Naive B cell (primary cell): ENCODE measurements at regions not wholly inside any gene's neighbourhood (a gene's known extent, or its start where the extent isn't known, plus 50 kb on each side); places are given as distances from the start of the nearest gene placed in this dataset.
A peak's percentile ranks its signal among the peaks of the same experiment; 100 is the strongest.

Experiments used
- ATAC-seq, 2 donors: fragments of 150-1000 bp; cut with Tn5 transposase; 2 replicates each; pipeline ENCODE4 v1.10.0; 2021; ENCODE audit warnings: low read depth in 2 of 2, mild to moderate bottlenecking in 2 of 2, moderate library complexity in 2 of 2
- DNase-seq: peaks from one replicate; pipeline ENCODE4 v3.0.0; 2022
- H3K27ac Mint-ChIP-seq, 6 donors: one replicate each; pipeline ENCODE4 v1.8.0; 2020 to 2022; ENCODE audit warnings: mild to moderate bottlenecking in 6 of 6, mixed read lengths in 6 of 6, moderate library complexity in 5 of 6, inconsistent platforms in 2 of 6
- H3K27me3 Mint-ChIP-seq, 3 donors: one replicate each; pipeline ENCODE4 v1.8.0; 2021 to 2022; ENCODE audit warnings: mixed read lengths in 3 of 3, mild to moderate bottlenecking in 1 of 3
- H3K36me3 Mint-ChIP-seq, 2 donors: one replicate each; pipeline ENCODE4 v1.8.0; 2020 to 2022; ENCODE audit warnings: mixed read lengths in 2 of 2, inconsistent platforms in 1 of 2, mild to moderate bottlenecking in 1 of 2
- H3K4me1 Mint-ChIP-seq, 3 donors: one replicate each; pipeline ENCODE4 v1.8.0; 2020 to 2022; ENCODE audit warnings: mixed read lengths in 3 of 3, inconsistent platforms in 1 of 3, mild to moderate bottlenecking in 1 of 3, moderate library complexity in 1 of 3
- H3K4me3 Mint-ChIP-seq, 8 donors: one replicate each; pipeline ENCODE4 v1.8.0; 2020 to 2022; ENCODE audit warnings: mild to moderate bottlenecking in 8 of 8, mixed read lengths in 8 of 8, moderate library complexity in 8 of 8, inconsistent platforms in 2 of 8
- H3K9me3 Mint-ChIP-seq, 7 donors: one replicate each; pipeline ENCODE4 v1.8.0; 2020 to 2022; ENCODE audit warnings: mixed read lengths in 7 of 7, mild to moderate bottlenecking in 5 of 7, inconsistent platforms in 2 of 7, moderate library complexity in 1 of 7

DNA sequence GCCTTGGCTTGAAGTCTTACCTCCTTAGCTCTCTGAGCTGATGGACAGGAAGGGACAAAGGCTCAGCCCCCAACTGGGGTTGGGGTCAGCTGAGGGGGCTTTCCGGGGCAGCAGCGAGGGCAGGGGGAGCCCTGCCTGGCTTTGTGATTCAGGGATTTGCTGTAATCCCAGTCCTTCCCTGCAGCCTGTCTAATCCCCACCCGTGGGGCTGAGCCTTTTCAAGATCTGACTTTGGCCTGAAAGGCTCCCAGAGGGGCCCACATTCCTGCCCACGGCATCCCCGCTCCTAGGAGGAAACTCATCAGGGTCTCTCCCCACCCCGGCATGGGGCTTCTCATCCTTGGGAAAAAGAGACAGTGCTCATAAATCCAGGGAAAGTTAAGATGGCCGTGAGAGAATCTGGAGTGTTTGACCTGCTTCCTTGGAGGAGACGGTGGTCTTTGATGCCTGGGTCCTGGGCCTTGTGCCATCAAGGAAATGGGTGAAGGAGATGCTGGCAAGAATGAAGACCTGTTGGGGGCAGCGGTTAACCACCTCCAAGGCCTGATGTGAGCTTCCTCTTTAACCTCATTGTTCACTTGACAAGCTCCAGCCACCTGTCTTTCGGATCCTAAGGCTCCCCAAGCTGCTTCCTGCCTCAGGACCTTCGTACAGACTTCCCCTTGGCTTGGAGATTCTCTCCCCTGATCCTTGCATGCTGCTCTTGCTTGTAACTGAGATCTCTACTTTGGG lies 83.1 kb upstream of the WNT4 start:
- H3K36me3 Mint-ChIP-seq = peaks cover 0 to 7% of the 10 kb centered on the region in 2 donors

DNA sequence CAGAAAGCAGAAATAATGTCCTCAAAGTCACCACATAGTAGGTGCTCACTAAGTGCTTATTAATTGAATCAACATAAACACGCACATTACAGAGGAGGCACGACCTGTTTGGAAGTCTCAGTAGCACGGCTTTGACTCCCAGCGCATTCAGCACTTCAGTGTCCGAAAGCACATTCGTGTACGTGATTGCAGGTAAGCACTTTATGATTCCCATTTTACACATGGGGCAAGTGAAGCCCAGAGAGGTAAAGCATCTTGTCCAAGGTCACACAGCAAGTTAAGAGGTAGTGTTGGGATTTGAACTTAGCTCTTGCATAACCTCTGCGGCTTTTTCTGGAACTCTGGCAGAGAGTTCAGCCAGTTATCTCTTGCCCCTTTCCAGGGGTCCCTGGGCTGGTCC lies 85.2 kb upstream of the WNT4 start:
- Mint-ChIP-seq H3K4me1 (peaks cover 0 to 4% (median 0%) of the 10 kb centered on the region in 3 donors), H3K4me3 (no peak overlapping the region), H3K36me3 (peaks cover 0 to 7% of the 10 kb centered on the region in 2 donors), H3K27ac (no peak overlapping the region), H3K9me3 (peaks cover 0 to 9% (median 2%) of the 10 kb centered on the region in 7 donors), H3K27me3 (peaks cover 25 to 58% (median 46%) of the 10 kb centered on the region in 3 donors)
- ATAC-seq = no peak
- DNase-seq = no peak

More for the DNA sequence above, 83.1 kb upstream of the WNT4 start:
- DNase-seq (no peak), ATAC-seq (no peak)
- no peaks in the 10 kb centered on the region for H3K4me1 Mint-ChIP-seq
- H3K9me3 Mint-ChIP-seq = peaks cover 0 to 4% (median 2%) of the 10 kb centered on the region in 7 donors
- peaks cover 21 to 58% (median 57%) of the 10 kb centered on the region in 3 donors for H3K27me3 Mint-ChIP-seq
- H3K4me3 Mint-ChIP-seq = no peak overlapping the region
- no peak overlapping the region for H3K27ac Mint-ChIP-seq

DNA sequence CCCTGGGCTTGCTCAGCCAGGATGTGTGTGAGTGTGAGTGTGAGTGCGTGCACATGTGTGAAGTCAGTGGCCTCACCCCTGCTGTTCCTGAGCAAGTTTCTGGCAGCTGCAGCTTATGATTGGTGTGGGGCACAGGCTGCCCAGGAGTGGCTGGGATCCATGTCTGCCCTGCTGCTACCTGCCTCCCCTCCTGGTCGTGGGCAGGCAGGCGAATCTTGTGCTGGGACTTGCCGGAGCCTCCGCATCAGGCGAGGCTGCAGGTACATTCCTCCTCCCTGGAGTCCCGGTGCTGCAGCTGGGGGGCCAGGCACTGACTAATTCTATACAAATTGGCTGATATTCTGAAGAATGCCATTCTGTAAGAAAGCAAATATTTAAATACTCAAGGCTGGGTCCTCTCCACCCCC lies 85.6 kb upstream of the WNT4 start:
- Mint-ChIP-seq H3K27me3 (peaks cover 25 to 57% (median 44%) of the 10 kb centered on the region in 3 donors), H3K9me3 (peaks cover 0 to 9% (median 2%) of the 10 kb centered on the region in 7 donors), H3K4me1 (peaks cover 0 to 4% (median 0%) of the 10 kb centered on the region in 3 donors), H3K36me3 (peaks cover 0 to 7% of the 10 kb centered on the region in 2 donors), H3K4me3 (no peak overlapping the region), H3K27ac (no peak overlapping the region)
- ATAC-seq (no peak), DNase-seq (no peak)

DNA sequence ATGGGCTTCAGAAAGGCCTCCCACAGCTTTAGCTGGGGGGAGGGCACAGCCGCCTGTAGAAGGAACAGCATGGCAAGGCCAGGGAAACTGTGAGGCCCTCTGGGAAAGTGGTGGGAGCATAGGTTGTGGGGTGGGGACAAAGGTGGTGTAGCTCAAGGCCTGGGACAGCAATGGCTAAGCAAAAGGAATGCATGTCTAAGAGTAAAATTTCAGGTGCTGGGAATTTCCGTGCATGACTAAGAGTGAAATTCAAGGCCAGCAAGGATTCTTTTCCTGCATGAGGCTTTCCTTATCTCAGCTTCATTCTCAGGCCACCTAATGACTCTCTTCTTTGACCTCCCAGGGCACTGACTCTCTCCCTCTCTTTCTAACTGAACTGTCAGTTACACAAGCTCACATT lies 86.5 kb upstream of the WNT4 start:
- peaks cover 0 to 4% (median 0%) of the 10 kb centered on the region in 3 donors for H3K4me1 Mint-ChIP-seq
- H3K27me3 Mint-ChIP-seq = peaks cover 21 to 59% (median 44%) of the 10 kb centered on the region in 3 donors

DNA sequence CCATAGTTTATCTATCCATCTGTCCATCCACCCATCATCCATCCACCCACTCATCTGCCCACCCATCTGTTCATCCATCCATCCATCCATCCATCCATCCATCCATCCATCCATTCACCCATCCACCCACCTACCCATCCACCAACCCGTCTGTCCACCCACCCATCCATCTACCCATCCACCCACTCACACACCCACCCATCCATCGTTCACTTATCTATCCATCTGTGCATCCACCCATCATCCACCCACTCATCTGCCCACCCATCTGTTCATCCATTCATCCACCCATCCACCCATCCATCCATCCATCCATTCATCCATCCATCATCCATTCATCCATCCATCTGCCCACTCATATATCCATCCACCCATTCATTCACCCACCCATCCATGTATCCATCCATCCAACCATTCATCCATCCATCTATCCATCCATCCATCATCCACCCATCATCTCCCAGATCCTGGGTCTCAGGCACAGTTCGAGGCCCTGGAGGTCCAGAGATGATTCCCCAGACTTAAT lies 88.2 kb upstream of the WNT4 start:
- Mint-ChIP-seq H3K36me3 (no peaks in the 10 kb centered on the region), H3K27me3 (peaks cover 20 to 60% (median 45%) of the 10 kb centered on the region in 3 donors), H3K4me1 (peaks cover 0 to 4% (median 0%) of the 10 kb centered on the region in 3 donors), H3K9me3 (peaks cover 0 to 5% (median 0%) of the 10 kb centered on the region in 7 donors), H3K27ac (no peak overlapping the region), H3K4me3 (no peak overlapping the region)
- DNase-seq = no peak
- ATAC-seq = no peak

More for the DNA sequence above, 86.5 kb upstream of the WNT4 start:
- H3K36me3 Mint-ChIP-seq = peaks cover 0 to 7% of the 10 kb centered on the region in 2 donors
- H3K9me3 Mint-ChIP-seq = peaks cover 0 to 9% (median 0%) of the 10 kb centered on the region in 7 donors
- H3K4me3 Mint-ChIP-seq = no peak overlapping the region
- no peak for ATAC-seq
- no peak overlapping the region for H3K27ac Mint-ChIP-seq
- no peak for DNase-seq

DNA sequence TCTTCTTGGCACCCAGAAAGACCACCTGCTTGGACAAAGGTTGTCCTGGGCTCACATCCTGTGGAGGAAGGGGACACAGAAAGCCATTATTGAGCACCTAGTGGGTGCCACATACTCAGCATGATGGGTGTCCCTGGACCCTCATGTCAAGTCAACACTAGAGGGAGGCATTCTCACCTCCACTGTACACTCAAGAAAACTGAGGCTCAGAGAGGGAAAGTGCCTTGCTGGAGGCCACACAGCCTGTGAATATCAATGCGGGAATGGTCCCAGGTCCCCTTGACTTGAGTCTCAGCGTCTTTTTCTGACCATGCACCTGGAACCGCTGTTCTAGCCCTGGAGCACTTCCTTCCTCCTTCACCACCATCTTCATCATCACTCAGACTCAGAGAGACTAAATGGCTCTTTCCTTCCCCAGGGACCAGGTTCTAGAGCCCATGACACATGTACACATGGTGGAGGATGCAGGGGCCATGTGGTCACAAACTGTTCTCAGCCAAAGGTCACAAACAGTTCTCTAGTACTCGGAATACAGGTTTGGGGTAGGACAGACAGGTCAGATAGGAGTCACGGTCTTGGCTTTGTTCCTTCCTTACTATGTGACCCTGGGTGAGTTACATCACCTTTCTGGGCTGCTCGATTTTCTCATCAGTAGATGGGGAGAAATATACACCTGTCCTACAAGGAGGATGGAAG lies 89.2 kb upstream of the WNT4 start:
- Mint-ChIP-seq H3K36me3 (no peaks in the 10 kb centered on the region), H3K4me3 (peak overlapping the region in 1 of 8 donors; percentile 4), H3K9me3 (peaks cover 0 to 5% (median 0%) of the 10 kb centered on the region in 7 donors), H3K27me3 (peaks cover 20 to 65% (median 44%) of the 10 kb centered on the region in 3 donors), H3K4me1 (peaks cover 0 to 4% (median 0%) of the 10 kb centered on the region in 3 donors), H3K27ac (no peak overlapping the region)
- ATAC-seq = no peak
- no peak for DNase-seq

DNA sequence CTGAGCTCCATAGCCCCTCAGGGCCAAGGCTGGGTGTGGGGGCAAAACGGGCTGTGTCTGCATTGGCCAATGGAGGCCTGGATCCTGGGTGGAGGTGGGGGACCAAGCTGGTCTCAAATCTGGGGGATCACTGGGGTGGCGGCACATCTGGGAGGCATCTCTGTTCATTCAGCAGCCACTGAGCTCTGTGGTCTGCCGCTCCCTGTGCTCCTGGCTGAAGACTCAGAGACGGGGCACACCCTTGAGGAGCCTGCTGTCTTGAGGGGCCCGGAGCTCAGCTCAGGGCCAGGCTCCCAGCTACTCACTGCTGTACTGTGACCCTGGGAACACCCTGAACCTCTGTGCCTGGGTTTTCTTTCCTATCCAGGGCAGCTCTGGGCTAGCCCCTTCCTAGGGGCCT lies 90.3 kb upstream of the WNT4 start:
- Mint-ChIP-seq H3K27ac (no peak overlapping the region), H3K4me1 (peaks cover 0 to 4% (median 0%) of the 10 kb centered on the region in 3 donors), H3K27me3 (peaks cover 20 to 74% (median 49%) of the 10 kb centered on the region in 3 donors), H3K9me3 (peaks cover 0 to 5% (median 0%) of the 10 kb centered on the region in 7 donors), H3K4me3 (no peak overlapping the region), H3K36me3 (no peaks in the 10 kb centered on the region)
- DNase-seq (no peak), ATAC-seq (no peak)

DNA sequence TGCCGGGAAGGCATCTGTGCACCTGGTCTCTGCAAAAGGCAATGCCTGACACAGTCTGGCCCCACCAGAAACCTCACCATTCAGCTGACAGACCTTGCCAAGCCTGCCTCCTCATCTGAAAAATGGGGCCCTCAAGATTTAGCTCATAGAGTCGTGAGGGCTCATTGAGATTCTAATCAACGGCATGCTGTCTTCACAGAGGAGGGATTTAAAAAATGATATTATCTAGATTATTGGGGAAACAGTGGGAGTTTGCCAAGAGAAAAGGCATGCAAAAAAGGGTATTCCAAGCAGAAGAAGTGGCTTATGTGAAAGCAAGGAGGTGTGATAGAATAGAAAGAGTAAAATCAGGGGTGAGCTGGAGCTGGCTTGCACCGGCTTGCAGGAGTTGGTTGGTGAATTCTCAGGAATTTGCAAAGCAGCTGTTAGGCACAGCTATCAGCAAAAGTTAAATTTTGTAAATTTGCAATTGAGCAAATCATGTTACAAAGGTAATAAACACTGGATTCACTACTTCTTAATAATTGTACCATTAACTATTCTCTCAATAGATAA lies 91.7 kb upstream of the WNT4 start:
- Mint-ChIP-seq H3K36me3 (no peaks in the 10 kb centered on the region), H3K27me3 (peaks cover 18 to 79% (median 49%) of the 10 kb centered on the region in 3 donors), H3K4me1 (peaks cover 0 to 4% (median 0%) of the 10 kb centered on the region in 3 donors), H3K9me3 (peaks cover 0 to 5% (median 0%) of the 10 kb centered on the region in 7 donors), H3K4me3 (no peak overlapping the region), H3K27ac (peak overlapping the region in 1 of 6 donors; percentile 40)
- no peak for DNase-seq
- no peak for ATAC-seq

DNA sequence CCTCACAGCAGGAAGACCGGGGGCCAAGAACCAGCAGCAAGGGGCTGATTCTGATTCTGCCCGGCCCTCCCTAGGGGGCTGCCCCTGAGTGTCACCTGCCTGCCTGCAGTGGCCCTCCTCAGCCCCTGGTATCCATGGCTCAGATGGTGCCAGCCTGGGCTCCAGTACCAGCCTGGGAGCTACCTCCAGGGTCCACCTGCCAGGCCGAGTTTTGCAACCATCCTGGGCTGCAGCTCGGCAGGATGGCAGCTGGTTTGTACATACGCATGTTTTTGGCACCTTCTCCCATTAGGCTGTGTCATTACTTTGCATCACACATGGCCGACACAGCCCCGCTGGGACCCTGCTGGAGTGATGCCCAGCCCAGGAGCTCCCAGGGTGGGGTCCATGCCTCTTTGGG lies 93.3 kb upstream of the WNT4 start:
- no peak overlapping the region for H3K27ac Mint-ChIP-seq
- ATAC-seq (no peak), DNase-seq (no peak)
- H3K27me3 Mint-ChIP-seq = peaks cover 15 to 63% (median 33%) of the 10 kb centered on the region in 3 donors
- peaks cover 0 to 3% (median 0%) of the 10 kb centered on the region in 7 donors for H3K9me3 Mint-ChIP-seq
- H3K4me1 Mint-ChIP-seq = peaks cover 0 to 3% (median 0%) of the 10 kb centered on the region in 3 donors
- no peak overlapping the region for H3K4me3 Mint-ChIP-seq
- no peaks in the 10 kb centered on the region for H3K36me3 Mint-ChIP-seq

DNA sequence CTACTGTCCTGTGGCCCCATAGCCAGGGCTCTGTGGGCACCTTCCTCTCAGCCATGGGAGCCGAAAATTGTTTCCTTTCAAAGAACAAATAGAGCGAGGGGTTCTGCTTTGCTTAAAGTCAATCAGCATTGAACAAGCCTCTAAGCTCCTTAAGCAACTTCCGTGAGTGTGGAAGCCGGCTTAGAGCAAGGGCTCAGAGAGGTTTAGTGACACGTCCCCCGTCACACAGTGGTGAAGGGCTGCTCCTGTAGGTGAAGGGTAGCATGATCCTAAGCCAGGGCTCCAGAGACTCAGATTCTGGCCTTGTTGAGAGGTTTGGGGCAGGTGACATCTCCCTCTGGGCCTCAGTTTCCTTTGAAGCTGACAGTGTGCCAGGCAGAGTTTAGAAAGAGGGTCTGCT lies 94.0 kb upstream of the WNT4 start:
- peaks cover 16 to 63% (median 29%) of the 10 kb centered on the region in 3 donors for H3K27me3 Mint-ChIP-seq
- DNase-seq (no peak), ATAC-seq (no peak)
- H3K4me3 Mint-ChIP-seq = no peak overlapping the region
- H3K36me3 Mint-ChIP-seq = no peaks in the 10 kb centered on the region
- no peaks in the 10 kb centered on the region for H3K4me1 Mint-ChIP-seq
- H3K9me3 Mint-ChIP-seq = no peaks in the 10 kb centered on the region
- no peak overlapping the region for H3K27ac Mint-ChIP-seq

DNA sequence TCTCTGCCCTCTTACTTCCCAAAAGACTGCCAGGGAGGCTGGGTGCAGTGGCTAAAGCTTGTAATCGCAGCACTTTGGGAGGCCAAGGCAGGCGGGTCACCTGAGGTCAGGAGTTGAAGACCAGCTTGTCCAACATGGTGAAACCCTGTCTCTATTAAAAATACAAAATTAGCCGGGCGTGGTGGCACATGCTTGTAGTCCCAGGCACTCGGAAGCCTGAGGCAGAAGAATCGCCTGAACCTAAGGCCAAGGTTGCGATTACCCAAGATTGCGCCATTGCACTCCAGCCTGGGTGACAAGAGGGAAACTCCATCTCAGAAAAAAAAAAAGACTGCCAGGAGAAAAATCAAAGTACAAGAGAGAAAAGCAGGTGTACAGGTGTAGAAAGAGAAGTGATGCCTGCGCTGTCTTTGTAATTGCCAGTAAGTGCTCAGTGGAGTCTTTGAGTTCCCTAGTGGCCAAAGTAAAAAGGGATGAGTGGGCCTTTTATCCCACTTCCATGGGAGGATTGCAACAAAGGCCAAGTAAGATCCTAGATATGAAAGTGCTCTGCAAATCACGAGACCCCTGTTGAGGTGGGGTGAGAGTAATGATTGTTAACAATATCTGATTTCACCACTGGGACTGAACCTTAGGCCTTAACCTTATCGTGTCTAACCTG lies 94.7 kb upstream of the WNT4 start:
- DNase-seq (no peak), ATAC-seq (no peak)
- Mint-ChIP-seq H3K9me3 (no peaks in the 10 kb centered on the region), H3K36me3 (no peaks in the 10 kb centered on the region), H3K27me3 (peaks cover 10 to 63% (median 36%) of the 10 kb centered on the region in 3 donors), H3K4me1 (no peaks in the 10 kb centered on the region), H3K4me3 (no peak overlapping the region), H3K27ac (no peak overlapping the region)

DNA sequence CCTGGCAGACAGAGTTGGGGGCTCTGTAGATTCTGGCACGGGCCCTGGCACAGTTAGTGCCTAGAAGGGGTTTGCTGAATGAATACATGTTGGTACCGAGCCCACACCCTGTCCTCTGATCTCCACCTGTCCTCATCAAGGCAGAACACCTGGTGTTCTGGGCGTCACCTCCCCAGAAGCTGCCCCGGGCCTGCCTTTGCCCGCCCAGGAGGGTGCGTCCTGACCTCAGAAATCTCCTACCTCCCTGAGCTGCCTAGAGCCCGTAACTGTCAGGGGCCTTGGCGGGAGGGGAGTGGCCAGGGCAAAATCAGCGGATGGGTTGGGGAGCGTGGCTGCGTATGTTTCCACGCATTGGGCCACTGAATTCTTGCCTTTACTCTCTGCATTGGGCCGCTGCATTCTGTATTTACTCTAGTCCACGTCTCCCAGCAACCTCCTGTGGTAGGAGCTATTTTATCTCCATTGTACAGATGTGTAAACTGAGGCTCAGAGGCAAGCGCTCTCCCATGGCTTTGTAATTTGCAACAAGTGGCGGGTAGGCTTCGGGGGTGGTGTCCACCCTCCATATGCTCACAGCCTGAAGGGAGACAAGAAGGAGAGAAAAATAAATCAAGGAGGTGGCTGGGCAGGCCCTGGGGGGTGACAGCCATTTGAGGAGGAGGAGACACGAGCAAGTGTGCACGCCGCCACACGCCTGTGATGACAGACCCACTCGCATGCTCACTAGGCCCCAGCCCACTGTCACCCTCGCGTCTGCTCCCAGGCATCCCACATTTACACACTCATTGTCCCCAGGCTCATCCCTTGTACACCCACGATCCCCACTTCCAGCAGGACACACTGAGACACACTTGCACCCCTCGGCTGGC lies 95.7 kb upstream of the WNT4 start:
- Mint-ChIP-seq H3K27me3 (peaks cover 10 to 67% (median 42%) of the 10 kb centered on the region in 3 donors), H3K4me3 (no peak overlapping the region), H3K4me1 (no peaks in the 10 kb centered on the region), H3K9me3 (no peaks in the 10 kb centered on the region), H3K36me3 (no peaks in the 10 kb centered on the region), H3K27ac (peak overlapping the region in 1 of 6 donors; percentile 52)
- ATAC-seq = no peak
- no peak for DNase-seq
